ENCODE measurements at regions not wholly inside any gene's neighbourhood (a gene's known extent, or its start where the extent isn't known, plus 50 kb on each side); places are given as distances from the start of the nearest gene placed in this dataset.

DNA sequence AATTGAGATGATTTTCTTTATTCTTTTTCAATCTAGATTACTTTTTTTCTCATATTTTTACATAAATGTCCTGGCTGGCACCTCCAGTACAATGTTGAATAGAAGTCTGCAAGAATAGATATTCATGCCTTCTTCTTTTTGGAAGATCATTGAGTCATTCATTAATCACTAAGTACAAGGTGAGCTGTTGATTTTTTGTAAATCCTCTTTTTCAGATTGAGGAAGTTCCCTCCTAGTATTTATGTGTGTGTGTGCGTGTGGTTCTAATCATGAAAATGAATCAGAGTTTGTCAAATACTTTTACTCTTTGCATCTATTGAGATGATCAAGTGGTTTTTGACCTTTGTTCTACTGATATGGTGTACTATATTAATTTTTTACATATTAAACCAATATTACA lies 859.3 kb downstream of the KCNT2 start:
- no peak for DNase-seq (ENCODE audit: insufficient read length, low spot score, missing footprints)
- Histone ChIP-seq H3K9me3 (ENCODE audit: low read depth, low read length) (peaks cover 2% of the 10 kb centered on the region), H3K27me3 (ENCODE audit: insufficient read depth, low read length) (no peaks in the 10 kb centered on the region), H3K4me2 (ENCODE audit: insufficient read depth, low read length) (no peak overlapping the region), H3K36me3 (ENCODE audit: insufficient read depth, low read length) (no peaks in the 10 kb centered on the region), H3K79me2 (ENCODE audit: insufficient read depth, low read length) (no peaks in the 10 kb centered on the region), H4K20me1 (ENCODE audit: insufficient read depth, low read length) (no peaks in the 10 kb centered on the region), H3K4me3 (ENCODE audit: insufficient read depth, low read length) (no peak overlapping the region), H3K27ac (ENCODE audit: low read depth, low read length) (no peak overlapping the region), H3K4me1 (ENCODE audit: insufficient read depth, low read length) (no peaks in the 10 kb centered on the region), H2AFZ (ENCODE audit: low read length) (no peak overlapping the region)
- TF ChIP-seq, protein P1, sequence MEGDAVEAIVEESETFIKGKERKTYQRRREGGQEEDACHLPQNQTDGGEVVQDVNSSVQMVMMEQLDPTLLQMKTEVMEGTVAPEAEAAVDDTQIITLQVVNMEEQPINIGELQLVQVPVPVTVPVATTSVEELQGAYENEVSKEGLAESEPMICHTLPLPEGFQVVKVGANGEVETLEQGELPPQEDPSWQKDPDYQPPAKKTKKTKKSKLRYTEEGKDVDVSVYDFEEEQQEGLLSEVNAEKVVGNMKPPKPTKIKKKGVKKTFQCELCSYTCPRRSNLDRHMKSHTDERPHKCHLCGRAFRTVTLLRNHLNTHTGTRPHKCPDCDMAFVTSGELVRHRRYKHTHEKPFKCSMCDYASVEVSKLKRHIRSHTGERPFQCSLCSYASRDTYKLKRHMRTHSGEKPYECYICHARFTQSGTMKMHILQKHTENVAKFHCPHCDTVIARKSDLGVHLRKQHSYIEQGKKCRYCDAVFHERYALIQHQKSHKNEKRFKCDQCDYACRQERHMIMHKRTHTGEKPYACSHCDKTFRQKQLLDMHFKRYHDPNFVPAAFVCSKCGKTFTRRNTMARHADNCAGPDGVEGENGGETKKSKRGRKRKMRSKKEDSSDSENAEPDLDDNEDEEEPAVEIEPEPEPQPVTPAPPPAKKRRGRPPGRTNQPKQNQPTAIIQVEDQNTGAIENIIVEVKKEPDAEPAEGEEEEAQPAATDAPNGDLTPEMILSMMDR (IDR thresholded peaks at IDR 0.05; ENCODE audit: extremely low read depth, low read depth, low read length) = no peak

DNA sequence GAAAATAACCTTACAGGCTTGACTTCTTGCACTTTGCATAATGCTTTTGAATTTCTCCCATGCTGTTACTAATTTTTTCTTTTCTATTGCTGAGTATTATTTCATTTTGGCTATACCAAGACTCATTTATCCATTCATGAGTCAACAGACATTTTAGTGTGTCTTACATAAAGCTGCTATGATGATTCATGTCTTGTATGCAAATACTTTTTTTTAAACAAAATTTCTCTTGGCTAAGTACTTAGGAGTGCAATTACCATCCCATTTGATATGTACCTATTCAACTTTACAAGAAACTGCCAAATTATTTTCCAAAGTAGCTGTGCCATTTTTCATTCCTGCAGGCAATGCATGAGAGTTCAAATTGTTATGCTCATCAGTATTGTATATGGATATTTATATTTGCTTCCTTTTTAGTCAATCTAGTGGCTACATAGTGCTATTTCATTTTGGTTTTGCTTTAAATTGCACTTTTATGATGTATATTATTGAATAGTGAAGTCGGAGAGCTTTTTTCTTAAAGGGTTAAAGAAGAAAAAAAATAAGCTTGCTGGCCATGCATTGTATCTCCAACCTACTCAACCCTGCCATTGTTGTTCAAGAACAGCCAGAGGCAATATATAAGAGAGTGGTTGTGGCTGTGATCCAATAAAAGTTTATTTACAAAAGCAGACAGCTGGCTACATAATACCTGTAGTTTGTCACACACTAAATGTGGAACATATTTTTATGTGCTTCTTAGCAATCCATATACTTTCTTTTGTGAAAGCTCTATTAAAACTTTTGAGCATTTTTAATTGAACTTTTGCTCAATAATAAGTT lies 862.8 kb downstream of the KCNT2 start:
- Histone ChIP-seq H3K36me3 (ENCODE audit: insufficient read depth, low read length) (no peaks in the 10 kb centered on the region), H3K4me1 (ENCODE audit: insufficient read depth, low read length) (no peaks in the 10 kb centered on the region), H4K20me1 (ENCODE audit: insufficient read depth, low read length) (no peaks in the 10 kb centered on the region), H3K4me2 (ENCODE audit: insufficient read depth, low read length) (no peak overlapping the region), H3K9me3 (ENCODE audit: low read depth, low read length) (peaks cover 2% of the 10 kb centered on the region), H3K4me3 (ENCODE audit: insufficient read depth, low read length) (no peak overlapping the region), H3K27ac (ENCODE audit: low read depth, low read length) (no peak overlapping the region), H3K79me2 (ENCODE audit: insufficient read depth, low read length) (no peaks in the 10 kb centered on the region), H3K27me3 (ENCODE audit: insufficient read depth, low read length) (no peaks in the 10 kb centered on the region), H2AFZ (ENCODE audit: low read length) (no peak overlapping the region)
- DNase-seq (ENCODE audit: insufficient read length, low spot score, missing footprints) = no peak
- TF ChIP-seq, protein P1 (IDR thresholded peaks at IDR 0.05; ENCODE audit: extremely low read depth, low read depth, low read length) = no peak

DNA sequence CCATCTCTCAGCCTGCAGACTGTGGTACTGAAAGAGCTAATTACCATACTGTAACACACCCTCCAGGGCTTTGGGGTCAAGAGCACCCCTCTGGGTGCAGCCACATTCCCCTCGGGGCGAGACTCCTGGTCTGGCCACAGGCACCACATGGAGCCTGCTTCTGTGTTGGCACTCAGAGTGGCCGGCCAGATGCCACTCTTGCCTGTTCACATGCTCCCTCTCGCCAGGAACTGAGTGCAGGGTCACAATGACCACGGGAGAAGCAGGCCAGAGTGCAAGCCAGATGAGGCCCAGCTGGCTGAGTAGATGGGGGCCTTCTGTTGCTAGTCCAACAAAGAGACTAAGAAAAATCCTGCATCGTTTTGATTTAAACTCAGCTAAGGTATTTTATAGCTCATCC lies 864.0 kb downstream of the KCNT2 start:
- DNase-seq (ENCODE audit: insufficient read length, low spot score, missing footprints) = no peak
- Histone ChIP-seq H3K4me2 (ENCODE audit: insufficient read depth, low read length) (no peak overlapping the region), H3K27ac (ENCODE audit: low read depth, low read length) (no peak overlapping the region), H3K9me3 (ENCODE audit: low read depth, low read length) (peaks cover 2% of the 10 kb centered on the region), H3K79me2 (ENCODE audit: insufficient read depth, low read length) (no peaks in the 10 kb centered on the region), H3K27me3 (ENCODE audit: insufficient read depth, low read length) (no peaks in the 10 kb centered on the region), H2AFZ (ENCODE audit: low read length) (no peak overlapping the region), H4K20me1 (ENCODE audit: insufficient read depth, low read length) (no peaks in the 10 kb centered on the region), H3K36me3 (ENCODE audit: insufficient read depth, low read length) (no peaks in the 10 kb centered on the region), H3K4me1 (ENCODE audit: insufficient read depth, low read length) (no peaks in the 10 kb centered on the region), H3K4me3 (ENCODE audit: insufficient read depth, low read length) (no peak overlapping the region)
- TF ChIP-seq, protein P1 (IDR thresholded peaks at IDR 0.05; ENCODE audit: extremely low read depth, low read depth, low read length) = no peak

DNA sequence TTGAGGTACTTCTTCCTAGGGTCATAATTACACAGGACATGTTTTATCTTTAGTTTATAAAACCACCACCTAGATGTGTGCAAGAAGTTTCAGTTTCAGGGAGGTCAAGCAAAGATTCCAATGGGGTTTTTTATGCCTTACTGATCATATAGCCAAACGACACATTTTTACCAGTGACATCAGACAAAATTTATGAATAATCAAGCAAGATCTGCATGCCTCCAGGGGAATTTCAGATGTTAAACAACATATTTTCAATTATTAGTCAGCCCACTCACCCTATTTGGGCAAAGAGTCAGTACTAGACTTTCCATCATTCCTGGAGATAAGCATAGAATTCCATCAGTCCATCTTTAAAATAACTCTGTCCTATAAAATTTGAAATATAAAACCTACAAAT lies 867.4 kb downstream of the KCNT2 start:
- H3K4me3 ChIP-seq (ENCODE audit: insufficient read depth, low read length) = no peak overlapping the region
- no peaks in the 10 kb centered on the region for H4K20me1 ChIP-seq (ENCODE audit: insufficient read depth, low read length)
- no peaks in the 10 kb centered on the region for H3K36me3 ChIP-seq (ENCODE audit: insufficient read depth, low read length)
- TF ChIP-seq, protein P1 (IDR thresholded peaks at IDR 0.05; ENCODE audit: extremely low read depth, low read depth, low read length) = no peak
- H2AFZ ChIP-seq (ENCODE audit: low read length) = no peak overlapping the region
- no peak for DNase-seq (ENCODE audit: insufficient read length, low spot score, missing footprints)
- H3K9me3 ChIP-seq (ENCODE audit: low read depth, low read length) = peaks cover 2% of the 10 kb centered on the region
- no peaks in the 10 kb centered on the region for H3K79me2 ChIP-seq (ENCODE audit: insufficient read depth, low read length)
- no peaks in the 10 kb centered on the region for H3K4me1 ChIP-seq (ENCODE audit: insufficient read depth, low read length)
- no peak overlapping the region for H3K4me2 ChIP-seq (ENCODE audit: insufficient read depth, low read length)
- H3K27ac ChIP-seq (ENCODE audit: low read depth, low read length) = no peak overlapping the region
- no peaks in the 10 kb centered on the region for H3K27me3 ChIP-seq (ENCODE audit: insufficient read depth, low read length)

Data from osteoblast (primary cell).